ENCODE measurements at regions not wholly inside any gene's neighbourhood (a gene's known extent, or its start where the extent isn't known, plus 50 kb on each side); places are given as distances from the start of the nearest gene placed in this dataset.
A peak's percentile ranks its signal among the peaks of the same experiment; 100 is the strongest.

GRCh38 chr7:54014765-54015164, 527.4 kb upstream of the VSTM2A start:
- no peaks in the 10 kb centered on the region for H3K9me3 ChIP-seq (replicated peaks; ENCODE audit: insufficient read depth, low read length)
- no peak overlapping the region for H3K27ac ChIP-seq (ENCODE audit: low read length)
- no peak for DNase-seq
- peaks cover 5% of the 10 kb centered on the region; the same call in 1 of the 2 replicates for H3K4me1 ChIP-seq (ENCODE audit: low read length)
- no peak overlapping the region for H3K4me2 ChIP-seq (ENCODE audit: low read depth, low read length)
- no peaks in the 10 kb centered on the region for H4K20me1 ChIP-seq (ENCODE audit: insufficient read depth, low read length)
- H3K36me3 ChIP-seq (replicated peaks; ENCODE audit: insufficient read depth, low read length), result no peaks in the 10 kb centered on the region
- no peak overlapping the region for H3K4me3 ChIP-seq (ENCODE audit: low read length)
- H3K9me2 ChIP-seq (replicated peaks; ENCODE audit: insufficient read depth, low read length), result no peaks in the 10 kb centered on the region
- H3K79me2 ChIP-seq (ENCODE audit: low read length), result no peaks in the 10 kb centered on the region
- no peak overlapping the region for H3K9ac ChIP-seq (ENCODE audit: low read length)
- no peaks in the 10 kb centered on the region for H3F3A ChIP-seq (ENCODE audit: insufficient read depth, low read length)
- H2AFZ ChIP-seq (ENCODE audit: low read length), result no peak overlapping the region
- TF ChIP-seq EZH2 (optimal IDR thresholded peaks at IDR 0.05; ENCODE audit: low read depth, low read length) (no peak), CTCF (IDR thresholded peaks at IDR 0.05; ENCODE audit: low read length) (no peak), EZH2phosphoT487 (IDR thresholded peaks at IDR 0.05; ENCODE audit: low read length) (no peak)
- no peaks in the 10 kb centered on the region for H3K27me3 ChIP-seq (replicated peaks; ENCODE audit: insufficient read depth, low read length)

- Histone ChIP-seq H3K9ac (ENCODE audit: low read length) (no peak overlapping the region), H3K9me3 (replicated peaks; ENCODE audit: insufficient read depth, low read length) (no peaks in the 10 kb centered on the region), H3K9me2 (replicated peaks; ENCODE audit: insufficient read depth, low read length) (no peaks in the 10 kb centered on the region), H3K4me1 (ENCODE audit: low read length) (peaks cover 5% of the 10 kb centered on the region; the same call in 1 of the 2 replicates), H3K4me3 (ENCODE audit: low read length) (no peak overlapping the region), H2AFZ (ENCODE audit: low read length) (0 out of 2 replicates have a peak overlapping the region, but pooled peaks have one; percentile 33), H3K79me2 (ENCODE audit: low read length) (no peaks in the 10 kb centered on the region), H3K36me3 (replicated peaks; ENCODE audit: insufficient read depth, low read length) (no peaks in the 10 kb centered on the region), H4K20me1 (ENCODE audit: insufficient read depth, low read length) (no peaks in the 10 kb centered on the region), H3K27me3 (replicated peaks; ENCODE audit: insufficient read depth, low read length) (no peaks in the 10 kb centered on the region), H3K27ac (ENCODE audit: low read length) (no peak overlapping the region), H3K4me2 (ENCODE audit: low read depth, low read length) (no peak overlapping the region), H3F3A (ENCODE audit: insufficient read depth, low read length) (no peaks in the 10 kb centered on the region)
- peak; percentile 60 for DNase-seq
- TF ChIP-seq EZH2phosphoT487 (IDR thresholded peaks at IDR 0.05; ENCODE audit: low read length), result no peak
Observed at GRCh38 chr7:54015251-54015650, 526.9 kb upstream of the VSTM2A start.

- no peaks in the 10 kb centered on the region for H3K27me3 ChIP-seq (replicated peaks; ENCODE audit: insufficient read depth, low read length)
- TF ChIP-seq EZH2phosphoT487 (IDR thresholded peaks at IDR 0.05; ENCODE audit: low read length), result no peak
- TF ChIP-seq CTCF (IDR thresholded peaks at IDR 0.05; ENCODE audit: low read length), result no peak
- no peak for TF ChIP-seq EZH2 (optimal IDR thresholded peaks at IDR 0.05; ENCODE audit: low read depth, low read length)
- no peak overlapping the region for H3K4me2 ChIP-seq (ENCODE audit: low read depth, low read length)
- no peaks in the 10 kb centered on the region for H4K20me1 ChIP-seq (ENCODE audit: insufficient read depth, low read length)
- H3K4me3 ChIP-seq (ENCODE audit: low read length), result no peak overlapping the region
- H3K9ac ChIP-seq (ENCODE audit: low read length), result no peak overlapping the region
- H3K9me2 ChIP-seq (replicated peaks; ENCODE audit: insufficient read depth, low read length), result no peaks in the 10 kb centered on the region
- no peaks in the 10 kb centered on the region for H3K36me3 ChIP-seq (replicated peaks; ENCODE audit: insufficient read depth, low read length)
- DNase-seq, result no peak
- no peaks in the 10 kb centered on the region for H3K4me1 ChIP-seq (ENCODE audit: low read length)
- H3K9me3 ChIP-seq (replicated peaks; ENCODE audit: insufficient read depth, low read length), result no peaks in the 10 kb centered on the region
- no peaks in the 10 kb centered on the region for H3F3A ChIP-seq (ENCODE audit: insufficient read depth, low read length)
- H3K79me2 ChIP-seq (ENCODE audit: low read length), result no peaks in the 10 kb centered on the region
- no peak overlapping the region for H2AFZ ChIP-seq (ENCODE audit: low read length)
- no peak overlapping the region for H3K27ac ChIP-seq (ENCODE audit: low read length)
Observed at GRCh38 chr7:54037873-54038272, 504.3 kb upstream of the VSTM2A start.

- Histone ChIP-seq H3K4me1 (ENCODE audit: low read length) (no peaks in the 10 kb centered on the region), H3K36me3 (replicated peaks; ENCODE audit: insufficient read depth, low read length) (no peaks in the 10 kb centered on the region), H3K9ac (ENCODE audit: low read length) (no peak overlapping the region), H3K79me2 (ENCODE audit: low read length) (no peaks in the 10 kb centered on the region), H3K27me3 (replicated peaks; ENCODE audit: insufficient read depth, low read length) (no peaks in the 10 kb centered on the region), H3K4me2 (ENCODE audit: low read depth, low read length) (no peak overlapping the region), H3K9me3 (replicated peaks; ENCODE audit: insufficient read depth, low read length) (no peaks in the 10 kb centered on the region), H3K4me3 (ENCODE audit: low read length) (no peak overlapping the region), H4K20me1 (ENCODE audit: insufficient read depth, low read length) (no peaks in the 10 kb centered on the region), H3K9me2 (replicated peaks; ENCODE audit: insufficient read depth, low read length) (no peaks in the 10 kb centered on the region), H2AFZ (ENCODE audit: low read length) (no peak overlapping the region), H3K27ac (ENCODE audit: low read length) (no peak overlapping the region), H3F3A (ENCODE audit: insufficient read depth, low read length) (no peaks in the 10 kb centered on the region)
- no peak for DNase-seq
- no peak for TF ChIP-seq EZH2 (optimal IDR thresholded peaks at IDR 0.05; ENCODE audit: low read depth, low read length)
- no peak for TF ChIP-seq CTCF (IDR thresholded peaks at IDR 0.05; ENCODE audit: low read length)
- TF ChIP-seq EZH2phosphoT487 (IDR thresholded peaks at IDR 0.05; ENCODE audit: low read length), result no peak
Observed at GRCh38 chr7:54060643-54061042, 481.5 kb upstream of the VSTM2A start.

Data from MM.1S (cell line).